CD14-positive monocyte (primary cell): ENCODE measurements at regions not wholly inside any gene's neighbourhood (a gene's known extent, or its start where the extent isn't known, plus 50 kb on each side); places are given as distances from the start of the nearest gene placed in this dataset.

Source experiments
- DNase-seq, 3 donors: peaks; one replicate each; pipeline ENCODE4 v3.0.0-alpha.2; 2011 to 2022
- H2AFZ ChIP-seq: 2 replicates; pipeline ENCODE4 v1.6.0; 2012; ENCODE audit warnings: mild to moderate bottlenecking, low read depth, low read length, inconsistent platforms; ENCODE audit not compliant: insufficient read depth, poor library complexity, severe bottlenecking
- H3K27ac ChIP-seq, 2 donors: 1 replicate in 1 of 2; 2 replicates in 1 of 2; pipeline ENCODE4 v1.5.1; 2012 to 2013; ENCODE audit warnings: low read length in 2 of 2, control low read depth in 1 of 2, inconsistent platforms in 1 of 2, low read depth in 1 of 2, mild to moderate bottlenecking in 1 of 2
- H3K27me3 ChIP-seq, 2 donors: one replicate each; pipeline versions ENCODE4 v1.6.0 to v1.6.1; 2011 to 2013; ENCODE audit warnings: low read length in 2 of 2; ENCODE audit not compliant: control insufficient read depth in 2 of 2, insufficient read depth in 2 of 2
- H3K36me3 ChIP-seq, 2 donors: replicated peaks in 1 of 2; 1 replicate in 1 of 2; 2 replicates in 1 of 2; pipeline versions ENCODE4 v1.5.1 to v1.6.1; 2012 to 2013; ENCODE audit warnings: low read length in 2 of 2, control low read depth in 1 of 2, inconsistent platforms in 1 of 2, mild to moderate bottlenecking in 1 of 2; ENCODE audit not compliant: insufficient read depth in 2 of 2, control insufficient read depth in 1 of 2
- H3K4me1 ChIP-seq, 2 donors: 1 replicate in 1 of 2; 2 replicates in 1 of 2; pipeline versions ENCODE4 v1.5.1 to v1.6.1; 2012 to 2013; ENCODE audit warnings: low read length in 2 of 2, control low read depth in 1 of 2, inconsistent platforms in 1 of 2, mild to moderate bottlenecking in 1 of 2, moderate library complexity in 1 of 2; ENCODE audit not compliant: insufficient read depth in 2 of 2, control insufficient read depth in 1 of 2
- H3K4me2 ChIP-seq: replicated peaks from 2 replicates; pipeline ENCODE3; 2012; ENCODE audit warnings: low read length, moderate library complexity, mild to moderate bottlenecking; ENCODE audit not compliant: poor library complexity, severe bottlenecking; ENCODE audit errors: extremely low read depth
- H3K4me3 ChIP-seq, 3 experiments: fragments of 200-600 bp in 1 of 3; sonication (generic) in 1 of 3; replicated peaks in 1 of 3; 1 replicate in 2 of 3; 2 replicates in 1 of 3; pipeline ENCODE4 v1.5.1; 2011 to 2013; ENCODE audit warnings: low read length in 3 of 3, mild to moderate bottlenecking in 3 of 3, control low read depth in 2 of 3, low read depth in 2 of 3, inconsistent platforms in 1 of 3, moderate library complexity in 1 of 3
- H3K79me2 ChIP-seq: 2 replicates; pipeline ENCODE4 v1.6.0; 2012; ENCODE audit warnings: mild to moderate bottlenecking, control low read depth, inconsistent platforms, low read length, moderate library complexity; ENCODE audit not compliant: insufficient read depth
- H3K9ac ChIP-seq: 2 replicates; pipeline ENCODE4 v1.6.0; 2017; ENCODE audit warnings: low read length, mild to moderate bottlenecking; ENCODE audit not compliant: insufficient read depth, poor library complexity, severe bottlenecking
- H3K9me3 ChIP-seq, 2 donors: replicated peaks in 1 of 2; 1 replicate in 1 of 2; 2 replicates in 1 of 2; pipeline versions ENCODE4 v1.5.1 to v1.6.1; 2012 to 2013; ENCODE audit warnings: low read length in 2 of 2, control low read depth in 1 of 2; ENCODE audit not compliant: control insufficient read depth in 1 of 2, insufficient read depth in 1 of 2
- H4K20me1 ChIP-seq: 2 replicates; pipeline ENCODE4 v1.6.0; 2012; ENCODE audit warnings: mild to moderate bottlenecking, low read length, control low read depth, moderate library complexity; ENCODE audit not compliant: insufficient read depth
- H3K27ac Mint-ChIP-seq, 7 donors: one replicate each; pipeline ENCODE4 v1.8.0; 2020; ENCODE audit warnings: mild to moderate bottlenecking in 7 of 7, mixed read lengths in 7 of 7, moderate library complexity in 6 of 7, inconsistent platforms in 2 of 7
- H3K27me3 Mint-ChIP-seq, 3 donors: one replicate each; pipeline ENCODE4 v1.8.0; 2021 to 2022; ENCODE audit warnings: low read depth in 3 of 3, mild to moderate bottlenecking in 3 of 3, mixed read lengths in 3 of 3, moderate library complexity in 3 of 3, inconsistent platforms in 1 of 3
- H3K36me3 Mint-ChIP-seq, 2 donors: one replicate each; pipeline ENCODE4 v1.8.0; 2020; ENCODE audit warnings: mixed read lengths in 2 of 2, inconsistent platforms in 1 of 2, mild to moderate bottlenecking in 1 of 2
- H3K4me1 Mint-ChIP-seq: one replicate; pipeline ENCODE4 v1.8.0; 2020; ENCODE audit warnings: mild to moderate bottlenecking, mixed read lengths
- H3K4me3 Mint-ChIP-seq, 2 donors: one replicate each; pipeline ENCODE4 v1.8.0; 2020; ENCODE audit warnings: mild to moderate bottlenecking in 2 of 2, mixed read lengths in 2 of 2, moderate library complexity in 1 of 2
- H3K9me3 Mint-ChIP-seq, 7 donors: one replicate each; pipeline ENCODE4 v1.8.0; 2020 to 2022; ENCODE audit warnings: mixed read lengths in 7 of 7, mild to moderate bottlenecking in 6 of 7, moderate library complexity in 6 of 7, inconsistent platforms in 2 of 7
- CTCF ChIP-seq: fragments of 200-600 bp; IDR thresholded peaks from one replicate; pipeline ENCODE4 v1.8.0; 2022; ENCODE audit warnings: antibody characterized with exemption, mild to moderate bottlenecking
- WGBS: methylation state at CpG from one replicate; pipeline ENCODE4 v1.1.5; 2013; ENCODE audit warnings: missing lambda C conversion rate; ENCODE audit not compliant: insufficient coverage; 5-methylcytosine and 5-hydroxymethylcytosine counted together
- intact Hi-C, 2 donors: fragments of 100-400 bp; cut with micrococcal nuclease; formaldehyde crosslinking; loops; one replicate each; pipeline versions ENCODE4 v1.15.0 to v1.15.1; 2023

- no peak overlapping the region for H2AFZ ChIP-seq
- H3K27ac ChIP-seq = no peak overlapping the region
- H3K4me1 ChIP-seq = no peaks in the 10 kb centered on the region
- no peak for DNase-seq
- no peak for TF ChIP-seq CTCF
- H3K9me3 ChIP-seq = no peaks in the 10 kb centered on the region
- Mint-ChIP-seq H3K27me3 (no peaks in the 10 kb centered on the region), H3K27ac (no peak overlapping the region), H3K4me3 (no peak overlapping the region), H3K36me3 (no peaks in the 10 kb centered on the region), H3K4me1 (no peaks in the 10 kb centered on the region), H3K9me3 (peaks cover 0 to 3% (median 0%) of the 10 kb centered on the region in 7 donors)
- H3K4me2 ChIP-seq = no peak overlapping the region
- no peaks in the 10 kb centered on the region for H3K27me3 ChIP-seq
- no peak overlapping the region for H3K4me3 ChIP-seq
- no CpG with 5 or more reads among the region's 2 CpGs for WGBS
- H3K36me3 ChIP-seq = no peaks in the 10 kb centered on the region
- intact Hi-C loops = no loop called here
- no peaks in the 10 kb centered on the region for H4K20me1 ChIP-seq
- no peak overlapping the region for H3K9ac ChIP-seq
- no peaks in the 10 kb centered on the region for H3K79me2 ChIP-seq
Observed at GRCh38 chr5:101271945-101272344, 368.9 kb upstream of the ST8SIA4 start.

GRCh38 chr5:101271416-101271815, 368.3 kb upstream of the ST8SIA4 start:
- intact Hi-C loops = no loop called here
- Histone ChIP-seq H3K27me3 (no peaks in the 10 kb centered on the region), H3K4me2 (no peak overlapping the region), H2AFZ (no peak overlapping the region), H3K27ac (no peak overlapping the region), H3K9me3 (no peaks in the 10 kb centered on the region), H3K4me1 (no peaks in the 10 kb centered on the region), H3K36me3 (no peaks in the 10 kb centered on the region), H3K9ac (no peak overlapping the region), H3K79me2 (no peaks in the 10 kb centered on the region), H3K4me3 (no peak overlapping the region), H4K20me1 (no peaks in the 10 kb centered on the region)
- Mint-ChIP-seq H3K4me1 (no peaks in the 10 kb centered on the region), H3K4me3 (no peak overlapping the region), H3K9me3 (peaks cover 0 to 3% (median 0%) of the 10 kb centered on the region in 7 donors), H3K27ac (no peak overlapping the region), H3K27me3 (no peaks in the 10 kb centered on the region), H3K36me3 (no peaks in the 10 kb centered on the region)
- no peak for TF ChIP-seq CTCF
- 75% methylated on average over 1 of the region's 2 CpGs for WGBS
- no peak for DNase-seq
